Lower leg skin (tissue), 4 donors: ENCODE measurements at regions not wholly inside any gene's neighbourhood (a gene's known extent, or its start where the extent isn't known, plus 50 kb on each side); places are given as distances from the start of the nearest gene placed in this dataset.

Experiments
- DNase-seq, 2 donors: peaks; one replicate each; pipeline ENCODE4 v3.0.0-alpha.2; 2019; ENCODE audit warnings: low spot score in 2 of 2
- H3K4me3 ChIP-seq: fragments of 200-600 bp; sonication (generic); 2 replicates; pipeline ENCODE4 v1.5.1; 2017; ENCODE audit warnings: mild to moderate bottlenecking, low read depth; ENCODE audit not compliant: poor library complexity, severe bottlenecking
- POLR2A ChIP-seq, 2 donors: fragments of 450-650 bp; IDR thresholded peaks; one replicate each; pipeline ENCODE4 v1.6.1; 2016 to 2017; ENCODE audit warnings: antibody characterized with exemption in 2 of 2, mild to moderate bottlenecking in 1 of 2, moderate library complexity in 1 of 2
- WGBS, 2 donors: methylation state at CpG; one replicate each; pipeline ENCODE4 v1.1.5; 2018; 5-methylcytosine and 5-hydroxymethylcytosine counted together
- intact Hi-C: fragments of 100-400 bp; cut with DNase I; formaldehyde crosslinking; loops from one replicate; pipeline ENCODE4 v1.15.0; 2023; ENCODE audit warnings: low total_unique reads
- TF ChIP-seq, protein P1 (sequence below), 3 donors: fragments of 450-650 bp; IDR thresholded peaks; one replicate each; pipeline ENCODE4 v1.5.1; 2016; ENCODE audit warnings: antibody characterized with exemption in 3 of 3, mild to moderate bottlenecking in 3 of 3, moderate library complexity in 2 of 3

DNA sequence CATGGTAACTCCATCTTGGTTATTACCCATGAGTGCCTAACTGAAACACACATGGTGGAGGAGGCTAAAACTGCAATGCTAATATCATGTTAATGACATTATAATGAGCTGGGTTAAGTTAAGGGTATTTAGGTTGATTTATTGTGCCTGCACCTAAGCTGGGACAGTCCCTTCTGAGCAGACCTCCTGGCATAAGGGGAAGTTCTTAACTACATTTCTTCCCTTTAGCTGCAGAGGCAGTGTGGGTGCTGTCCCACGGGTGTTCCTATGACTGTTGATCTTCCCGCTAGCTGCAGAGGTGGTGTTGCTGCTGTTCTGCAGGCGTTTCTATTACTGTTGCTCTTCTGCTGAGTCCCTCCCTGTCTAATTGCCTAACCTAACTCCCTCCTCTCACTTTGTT is 183.9 kb downstream of the LURAP1L start:
- TF ChIP-seq, protein P1, sequence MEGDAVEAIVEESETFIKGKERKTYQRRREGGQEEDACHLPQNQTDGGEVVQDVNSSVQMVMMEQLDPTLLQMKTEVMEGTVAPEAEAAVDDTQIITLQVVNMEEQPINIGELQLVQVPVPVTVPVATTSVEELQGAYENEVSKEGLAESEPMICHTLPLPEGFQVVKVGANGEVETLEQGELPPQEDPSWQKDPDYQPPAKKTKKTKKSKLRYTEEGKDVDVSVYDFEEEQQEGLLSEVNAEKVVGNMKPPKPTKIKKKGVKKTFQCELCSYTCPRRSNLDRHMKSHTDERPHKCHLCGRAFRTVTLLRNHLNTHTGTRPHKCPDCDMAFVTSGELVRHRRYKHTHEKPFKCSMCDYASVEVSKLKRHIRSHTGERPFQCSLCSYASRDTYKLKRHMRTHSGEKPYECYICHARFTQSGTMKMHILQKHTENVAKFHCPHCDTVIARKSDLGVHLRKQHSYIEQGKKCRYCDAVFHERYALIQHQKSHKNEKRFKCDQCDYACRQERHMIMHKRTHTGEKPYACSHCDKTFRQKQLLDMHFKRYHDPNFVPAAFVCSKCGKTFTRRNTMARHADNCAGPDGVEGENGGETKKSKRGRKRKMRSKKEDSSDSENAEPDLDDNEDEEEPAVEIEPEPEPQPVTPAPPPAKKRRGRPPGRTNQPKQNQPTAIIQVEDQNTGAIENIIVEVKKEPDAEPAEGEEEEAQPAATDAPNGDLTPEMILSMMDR (IDR thresholded peaks at IDR 0.05), result no peak
- no peak for TF ChIP-seq POLR2A (IDR thresholded peaks at IDR 0.05)
- DNase-seq, result no peak
- no peak overlapping the region for H3K4me3 ChIP-seq
- intact Hi-C loops, result no loop called here
- WGBS, 2 donors, result 67% methylated on average over 3 of the region's 3 CpGs

DNA sequence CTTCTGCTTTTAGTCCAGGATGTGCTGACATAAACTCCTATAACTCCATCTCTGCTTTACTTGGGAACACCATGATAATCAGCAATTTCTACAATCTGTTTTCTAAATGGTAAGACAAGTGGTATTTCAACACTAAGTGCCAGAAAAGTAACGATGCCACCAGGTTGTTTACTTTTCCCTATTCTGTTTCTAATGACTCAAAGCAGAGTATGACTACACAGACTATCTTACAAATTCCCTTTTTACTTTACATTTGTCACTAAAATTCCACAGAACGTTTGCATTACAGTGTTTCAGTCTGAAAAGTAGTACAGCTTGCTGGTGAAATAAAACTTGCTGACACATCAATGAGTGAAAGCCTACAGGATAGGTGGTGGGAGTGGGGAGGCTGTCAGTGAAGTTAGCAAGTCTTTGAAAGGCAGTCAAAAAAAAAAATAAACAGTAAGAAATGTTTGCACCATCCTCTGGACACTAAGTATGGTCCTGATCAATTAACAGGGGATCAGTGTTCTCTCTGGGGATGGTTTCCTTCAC is 186.5 kb downstream of the LURAP1L start:
- H3K4me3 ChIP-seq, result no peak overlapping the region
- TF ChIP-seq, protein P1 (IDR thresholded peaks at IDR 0.05), result no peak
- TF ChIP-seq POLR2A (IDR thresholded peaks at IDR 0.05), result no peak
- WGBS, 2 donors, result 56 to 58% methylated on average over 2 of the region's 2 CpGs
- no peak for DNase-seq
- intact Hi-C loops, result no loop called here

DNA sequence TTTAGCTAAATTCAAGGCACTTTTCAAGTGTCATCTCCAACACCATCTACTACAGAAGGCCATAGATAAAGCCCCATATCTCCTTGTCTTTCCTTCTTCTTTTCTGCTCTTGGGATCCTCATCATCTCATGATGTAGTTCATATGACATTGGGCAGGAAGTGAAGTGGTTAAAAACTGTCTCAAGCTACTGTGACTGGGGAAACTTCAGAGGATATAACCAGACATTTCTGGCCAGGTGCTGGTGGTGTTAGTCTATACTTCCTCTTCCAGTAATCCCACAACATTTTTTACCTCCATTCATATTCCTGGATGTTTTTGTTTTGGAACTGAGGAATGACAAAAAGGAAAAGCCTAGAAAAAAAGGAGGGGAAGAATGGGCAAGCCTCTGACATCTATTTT is 188.7 kb downstream of the LURAP1L start:
- intact Hi-C loops, result no loop called here
- TF ChIP-seq, protein P1 (IDR thresholded peaks at IDR 0.05), result no peak
- no peak for TF ChIP-seq POLR2A (IDR thresholded peaks at IDR 0.05)
- H3K4me3 ChIP-seq, result no peak overlapping the region
- no peak for DNase-seq

DNA sequence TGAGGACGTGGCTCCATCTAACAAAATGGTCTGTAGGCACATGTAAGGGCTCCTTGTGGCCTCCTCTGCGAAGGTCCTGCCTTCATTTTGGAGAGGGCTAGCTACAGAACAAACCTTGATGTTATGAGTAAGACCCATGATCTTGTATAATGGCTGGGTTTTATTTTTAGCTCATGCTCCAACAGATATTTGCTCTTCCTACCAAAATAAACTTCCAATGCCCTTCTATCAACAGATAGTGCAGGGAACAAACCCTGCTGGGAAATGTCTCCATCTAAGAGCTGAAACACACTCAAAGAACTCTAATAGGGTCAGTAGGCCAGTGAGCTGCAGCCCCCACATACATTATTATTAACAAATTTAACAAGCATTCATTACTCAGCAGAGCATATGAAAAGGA is 189.5 kb downstream of the LURAP1L start:
- intact Hi-C loops, result no loop called here
- no peak overlapping the region for H3K4me3 ChIP-seq
- TF ChIP-seq, protein P1 (IDR thresholded peaks at IDR 0.05), result no peak
- no peak for TF ChIP-seq POLR2A (IDR thresholded peaks at IDR 0.05)
- no peak for DNase-seq
- WGBS, 2 donors, result 78 to 94% methylated on average over 2 of the region's 2 CpGs

DNA sequence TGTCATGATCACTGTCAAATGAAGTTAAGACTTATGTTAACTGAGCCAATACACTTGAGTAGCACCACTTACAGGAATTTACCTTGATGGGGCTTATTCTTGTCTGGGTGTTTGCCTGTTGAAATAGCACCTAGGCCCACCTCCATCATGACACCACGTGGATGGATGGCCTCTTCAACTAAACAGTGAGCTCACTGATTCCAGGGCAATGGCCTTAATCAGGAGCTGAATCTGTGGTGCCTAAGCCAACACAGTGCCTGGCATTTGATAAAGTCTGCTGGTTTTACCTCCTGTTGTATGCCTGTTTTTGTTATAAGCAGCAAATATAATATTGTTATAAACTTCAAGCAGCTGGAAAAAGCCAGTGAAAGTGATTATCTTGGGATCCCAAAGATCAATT is 190.5 kb downstream of the LURAP1L start:
- DNase-seq, result no peak
- H3K4me3 ChIP-seq, result no peak overlapping the region
- WGBS, 2 donors, result 43 to 54% methylated on average over 1 of the region's 1 CpG
- intact Hi-C loops, result no loop called here
- no peak for TF ChIP-seq POLR2A (IDR thresholded peaks at IDR 0.05)
- TF ChIP-seq, protein P1 (IDR thresholded peaks at IDR 0.05), result no peak

DNA sequence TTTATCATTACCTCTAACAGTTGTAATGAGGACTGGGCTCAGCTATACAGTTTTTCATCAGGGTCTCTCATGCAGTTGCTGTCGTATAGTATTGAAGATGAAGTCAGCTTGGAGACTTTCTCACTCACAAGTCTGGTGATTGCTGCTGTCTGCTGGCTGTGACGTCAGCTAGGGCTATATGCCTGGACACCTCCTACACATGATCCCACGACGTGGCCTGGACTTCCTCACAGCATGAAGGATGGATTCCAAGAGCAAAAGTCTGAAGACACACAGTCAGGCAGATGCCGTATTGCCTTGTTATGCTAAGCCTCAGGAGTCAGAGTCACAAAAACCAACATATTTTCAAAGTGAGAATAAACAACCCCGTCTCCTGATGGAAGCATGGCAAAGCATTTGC is 193.3 kb downstream of the LURAP1L start:
- intact Hi-C loops, result no loop called here
- 83 to 87% methylated on average over 6 of the region's 6 CpGs for WGBS, 2 donors
- H3K4me3 ChIP-seq, result no peak overlapping the region
- DNase-seq, result no peak
- no peak for TF ChIP-seq POLR2A (IDR thresholded peaks at IDR 0.05)
- TF ChIP-seq, protein P1 (IDR thresholded peaks at IDR 0.05), result no peak
